ENCODE measurements at regions not wholly inside any gene's neighbourhood (a gene's known extent, or its start where the extent isn't known, plus 50 kb on each side); places are given as distances from the start of the nearest gene placed in this dataset.
"Not testable (repeated sequence)": the region's sequence is repeated elsewhere in the genome, so short reads cannot be mapped to it uniquely, and the experiment has no call there.

- no peak for DNase-seq
Measured at GRCh38 chr1:73842436-73842835, 355.5 kb downstream of the LRRIQ3 start.

- DNase-seq, result no peak
Measured at GRCh38 chr1:73839922-73840321, 358.1 kb downstream of the LRRIQ3 start.

DNA sequence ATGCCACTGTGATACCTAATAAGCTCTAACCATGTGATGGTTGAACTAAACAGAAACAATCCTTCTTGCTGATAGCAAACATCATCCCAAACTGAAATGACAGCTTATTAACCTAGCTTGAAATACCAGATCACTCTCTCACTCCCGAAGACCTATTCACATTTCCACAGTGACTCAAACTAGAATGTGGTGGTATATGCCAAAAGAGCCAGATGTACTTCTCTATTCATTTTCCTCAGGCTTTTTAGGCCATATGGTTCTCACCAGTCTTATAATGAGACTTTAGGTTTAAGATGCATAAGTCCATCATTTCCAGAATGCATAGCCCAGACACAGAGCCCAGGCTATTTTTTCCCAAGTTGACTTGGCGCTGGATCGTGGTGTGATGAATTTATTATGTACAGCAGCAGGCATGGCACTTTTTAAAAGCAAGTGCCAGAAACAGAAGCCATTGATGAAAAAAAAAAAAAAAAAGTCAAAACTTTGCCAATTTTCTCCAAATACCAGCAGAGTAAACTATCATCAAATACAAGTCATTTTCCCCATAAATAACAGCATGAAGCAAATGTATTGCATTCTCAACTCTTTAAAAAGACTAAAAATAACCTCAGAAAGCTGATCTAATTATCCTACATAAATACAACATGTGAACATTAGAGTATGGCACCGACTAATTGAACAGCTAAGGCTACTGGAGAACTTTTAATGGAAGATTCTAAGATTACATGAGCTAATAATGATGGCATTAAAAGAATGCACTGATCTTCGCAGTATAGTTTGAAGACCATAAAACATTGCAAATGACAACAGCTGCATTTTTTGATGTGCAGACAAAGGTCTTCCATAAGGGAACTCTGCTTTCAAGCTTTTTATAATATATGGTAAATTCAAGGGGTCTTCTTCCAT lies 365.4 kb downstream of the LRRIQ3 start:
- no peak for DNase-seq

DNA sequence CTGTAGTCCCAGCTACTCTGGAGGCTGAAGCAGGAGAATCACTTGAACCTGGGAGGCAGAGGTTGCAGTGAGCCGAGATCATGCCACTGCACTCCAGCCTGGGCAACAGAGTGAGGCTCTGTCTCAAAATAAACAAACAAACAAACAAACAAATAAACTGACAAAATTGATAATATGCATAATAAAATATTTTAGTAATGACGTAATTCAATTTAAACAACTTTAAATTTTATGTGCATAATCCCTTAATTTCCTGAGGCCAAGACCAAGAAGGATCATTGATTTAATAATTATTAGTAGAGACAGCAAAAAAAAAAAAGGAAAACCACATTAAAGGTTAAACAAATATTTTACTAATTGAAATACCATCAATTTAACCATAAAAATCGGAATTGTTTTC lies 370.7 kb downstream of the LRRIQ3 start:
- DNase-seq, result not testable (repeated sequence)

DNA sequence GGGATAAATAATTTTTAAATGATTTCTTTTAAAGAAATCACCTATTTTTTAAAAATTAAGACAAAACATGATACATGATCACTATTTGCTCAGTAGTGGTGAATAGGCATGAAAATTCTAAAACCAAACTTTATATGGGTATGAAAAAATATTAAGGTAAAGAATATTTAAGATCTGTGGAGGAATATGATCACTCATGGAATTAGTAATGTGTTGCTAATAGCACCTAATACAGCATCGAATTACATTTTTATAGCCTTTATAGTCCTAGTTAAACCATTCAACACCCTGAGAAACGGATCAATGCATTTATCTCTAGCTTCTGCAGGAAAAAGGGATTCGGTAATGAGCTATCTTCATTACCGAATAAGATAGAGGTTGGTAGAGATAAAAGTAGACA lies 373.9 kb downstream of the LRRIQ3 start:
- no peak for DNase-seq

DNA sequence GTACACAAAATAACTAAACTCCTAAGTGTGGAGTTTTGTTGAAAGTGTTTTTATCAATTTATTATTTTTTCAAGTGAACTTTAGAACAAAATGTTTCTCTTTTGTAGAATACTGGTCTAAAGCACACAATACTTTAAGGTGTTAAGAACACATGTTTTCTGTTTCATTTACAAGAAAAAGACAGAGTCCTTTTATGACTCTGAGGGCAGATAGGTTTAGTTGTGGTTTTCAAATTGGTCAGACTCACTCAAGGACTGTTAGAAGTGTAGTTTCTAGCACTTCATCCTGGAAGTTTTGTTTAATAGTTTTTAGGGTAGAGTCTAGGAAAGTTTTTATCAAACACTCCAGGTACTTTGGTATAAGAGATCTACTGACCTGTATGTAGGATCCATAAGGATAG lies 376.5 kb downstream of the LRRIQ3 start:
- DNase-seq, result no peak

GRCh38 chr1:73820843-73821242 lies 377.1 kb downstream of the LRRIQ3 start:
- DNase-seq, result no peak

DNA sequence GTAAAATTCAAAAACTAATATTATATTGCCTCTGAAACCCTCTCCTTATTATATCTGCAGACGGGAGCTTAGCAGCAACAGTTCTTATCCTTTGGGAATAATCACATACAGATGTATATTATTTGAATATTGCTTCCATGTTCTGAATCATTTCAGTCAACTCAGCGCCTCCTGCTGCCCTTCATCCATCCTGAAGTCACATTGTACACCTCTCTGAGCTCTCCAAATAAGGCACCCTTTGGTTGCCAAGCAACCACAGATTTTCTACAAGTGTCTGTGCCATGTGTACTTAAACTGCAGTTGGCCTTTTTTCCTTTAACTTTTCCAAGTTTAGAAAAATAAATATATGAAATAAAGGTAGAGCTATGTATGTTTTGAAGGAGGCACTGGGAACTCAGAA lies 384.3 kb downstream of the LRRIQ3 start:
- DNase-seq, result no peak

DNA sequence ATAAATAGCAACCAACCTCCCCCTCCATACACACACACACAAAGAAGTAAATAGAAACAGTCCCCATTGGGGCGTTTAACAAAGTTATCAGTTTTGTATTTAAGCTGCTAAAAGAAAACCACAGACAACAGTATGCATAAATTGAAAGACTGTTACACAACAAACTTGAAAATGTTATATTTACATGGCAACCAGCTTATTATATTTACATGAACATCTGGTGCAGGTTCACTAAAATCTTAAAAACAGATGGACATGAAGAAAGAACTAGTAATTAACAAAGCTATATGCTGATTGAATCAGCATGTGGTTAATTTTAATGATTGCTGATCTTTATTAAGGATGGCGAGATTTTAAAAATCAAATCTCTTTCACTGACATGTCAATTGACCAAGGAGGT lies 384.7 kb downstream of the LRRIQ3 start:
- DNase-seq, result no peak

GRCh38 chr1:73811798-73812197 lies 386.2 kb downstream of the LRRIQ3 start:
- DNase-seq, result no peak

GRCh38 chr1:73804935-73805334 lies 393.0 kb downstream of the LRRIQ3 start:
- no peak for DNase-seq

DNA sequence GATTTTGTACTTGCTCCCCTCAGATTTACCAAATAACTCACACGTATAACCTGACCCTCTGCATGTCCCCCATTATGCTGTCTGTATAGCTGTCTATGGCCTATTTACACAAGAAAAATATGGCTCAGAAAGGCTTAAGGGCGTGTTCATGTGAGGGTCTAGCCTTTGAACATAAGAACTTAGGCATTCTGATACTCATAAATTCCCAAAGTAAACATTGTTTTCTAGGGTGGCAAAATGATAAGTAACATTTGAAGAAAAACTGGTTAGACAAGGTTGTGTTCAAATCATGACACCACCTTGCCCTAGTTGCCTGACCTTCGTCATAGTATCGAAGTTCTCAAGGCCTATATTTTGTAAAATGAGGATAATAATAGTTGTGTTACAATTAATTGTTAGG lies 394.6 kb downstream of the LRRIQ3 start:
- DNase-seq, result no peak

- no peak for DNase-seq
Measured at GRCh38 chr1:73801912-73802429, 396.0 kb downstream of the LRRIQ3 start.

DNA sequence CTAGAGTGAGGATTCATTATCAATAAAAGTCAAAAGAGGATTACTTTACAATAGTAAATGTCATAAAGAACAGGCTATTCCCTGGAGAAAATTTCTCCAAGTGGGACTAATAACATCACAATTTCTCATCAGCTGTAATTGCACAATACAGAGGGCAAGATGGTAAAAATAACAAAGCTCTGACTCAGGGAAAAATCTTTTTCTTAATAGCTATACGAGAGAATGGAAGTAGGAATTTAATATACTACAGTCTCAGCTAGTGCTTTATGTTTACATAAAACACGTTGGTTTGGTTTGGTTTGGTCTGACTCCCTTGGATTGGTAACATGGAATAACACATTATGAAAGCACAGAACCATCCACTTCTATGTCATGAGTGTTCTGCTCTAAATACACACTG lies 397.6 kb downstream of the LRRIQ3 start:
- DNase-seq, result no peak

GRCh38 chr1:73789965-73790364 lies 408.0 kb downstream of the LRRIQ3 start:
- DNase-seq, result no peak

GRCh38 chr1:73784026-73784425 lies 413.9 kb downstream of the LRRIQ3 start:
- no peak for DNase-seq

- no peak for DNase-seq
Measured at GRCh38 chr1:73783352-73783751, 414.6 kb downstream of the LRRIQ3 start.

DNA sequence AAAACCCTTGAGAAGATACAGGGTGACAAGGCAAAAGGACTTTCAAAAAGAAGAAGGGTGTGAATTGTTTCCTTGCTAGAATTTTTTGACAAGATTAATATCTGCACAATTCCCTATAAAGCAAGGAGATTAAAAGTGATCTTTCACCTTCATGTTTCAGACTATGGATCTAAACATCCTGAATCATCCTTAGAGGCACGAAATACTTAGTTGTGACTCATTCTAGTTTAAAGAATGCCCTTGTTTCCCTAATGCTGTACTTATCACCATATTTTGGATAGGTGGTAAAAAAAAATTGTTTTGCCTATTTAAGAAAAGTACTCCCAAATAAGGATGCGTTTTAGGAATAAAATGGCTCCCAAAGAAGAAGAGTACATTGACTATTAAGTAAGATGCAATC lies 415.1 kb downstream of the LRRIQ3 start:
- DNase-seq, result no peak

DNA sequence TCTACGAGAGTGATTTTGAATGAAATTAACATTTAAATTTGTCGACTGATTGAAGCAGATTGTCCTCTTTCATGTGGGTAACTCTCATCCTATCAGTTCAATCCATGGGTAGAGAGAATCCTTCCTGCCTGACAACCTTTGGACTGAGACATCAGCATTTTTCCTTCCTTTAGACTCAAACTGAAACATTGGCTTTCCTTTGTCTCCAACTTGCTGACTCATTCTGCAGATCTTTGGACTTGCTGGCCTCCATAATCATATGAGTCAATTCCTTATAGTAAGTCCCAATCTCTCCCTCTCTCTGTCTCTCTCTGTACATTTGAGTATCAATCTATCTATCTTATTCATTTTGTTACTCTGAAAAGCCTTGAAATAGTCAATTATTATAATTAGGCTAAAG lies 416.7 kb downstream of the LRRIQ3 start:
- DNase-seq, result no peak

DNA sequence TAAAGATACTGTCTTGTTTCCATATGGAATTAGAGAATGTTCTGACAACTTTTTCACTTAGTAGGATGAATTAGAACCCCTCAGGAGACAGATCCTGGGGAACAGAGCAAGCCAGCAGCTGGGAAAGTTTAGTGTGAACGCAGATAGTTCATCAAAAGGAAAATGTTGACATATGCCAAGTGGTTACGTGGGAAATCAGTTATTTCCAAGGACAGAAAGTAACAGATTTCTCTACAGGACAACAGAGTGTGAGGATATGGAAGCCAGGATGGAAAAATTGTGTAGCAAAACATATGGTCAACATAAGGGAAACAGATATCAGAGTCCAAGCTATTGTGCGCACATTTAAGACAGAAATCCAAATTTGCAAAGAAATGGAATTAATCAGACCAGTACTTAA lies 419.5 kb downstream of the LRRIQ3 start:
- DNase-seq, result no peak

DNA sequence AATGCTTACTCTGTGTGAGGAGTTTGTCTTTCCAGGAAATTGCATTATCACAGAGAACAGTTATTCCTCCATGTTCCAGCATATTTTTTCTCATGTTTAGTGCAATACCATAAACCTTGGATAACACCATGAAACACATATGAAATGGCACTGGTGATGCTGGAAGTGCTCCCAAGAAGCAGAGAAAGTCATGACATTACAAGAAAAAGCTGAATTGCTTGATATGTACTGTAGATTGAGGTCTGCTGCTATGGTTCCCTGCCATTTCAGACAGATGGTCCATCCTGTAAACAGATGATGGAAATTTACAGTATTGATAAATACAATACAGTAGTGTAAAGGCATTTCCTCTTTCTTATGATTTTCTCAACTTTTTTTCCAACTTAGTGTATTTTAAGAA lies 422.1 kb downstream of the LRRIQ3 start:
- no peak for DNase-seq

DNA sequence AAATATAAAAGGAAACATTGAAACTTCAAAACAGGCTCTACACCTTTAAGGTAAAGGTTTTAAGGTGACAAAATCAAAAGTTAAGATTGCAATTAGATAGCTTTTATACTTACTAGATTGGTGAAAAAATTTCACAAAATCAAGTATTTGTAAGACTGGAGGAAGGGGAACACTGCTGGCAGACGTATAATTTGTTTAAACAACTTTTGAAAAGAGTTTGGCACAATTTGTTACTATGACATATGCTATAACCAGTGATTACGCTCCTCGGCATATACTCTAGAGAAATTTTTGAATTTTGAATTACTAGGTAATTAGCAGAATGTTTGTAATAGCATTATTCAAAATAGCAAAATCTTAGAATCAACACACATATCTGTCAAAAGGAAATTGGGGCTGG lies 425.0 kb downstream of the LRRIQ3 start:
- no peak for DNase-seq

DNA sequence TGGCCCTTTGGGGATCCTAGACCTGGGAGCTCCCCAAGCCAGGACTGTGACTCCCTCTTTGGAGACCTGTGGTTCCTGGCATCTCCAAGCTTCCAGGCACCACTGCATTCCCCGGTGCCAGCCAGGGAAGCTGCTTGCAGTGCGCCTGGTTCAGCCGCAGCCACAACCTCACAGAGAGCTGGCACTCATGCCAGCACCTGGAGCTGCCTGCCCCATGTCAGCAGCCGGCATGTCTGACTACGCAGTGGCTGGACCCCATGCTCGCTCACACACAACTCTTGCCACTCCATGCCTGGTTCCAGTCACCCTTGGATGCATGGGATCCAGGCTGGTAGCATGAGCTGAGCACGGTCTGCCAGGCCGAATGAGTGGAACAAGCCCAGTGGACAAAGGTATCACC lies 426.6 kb downstream of the LRRIQ3 start:
- DNase-seq, result no peak

DNA sequence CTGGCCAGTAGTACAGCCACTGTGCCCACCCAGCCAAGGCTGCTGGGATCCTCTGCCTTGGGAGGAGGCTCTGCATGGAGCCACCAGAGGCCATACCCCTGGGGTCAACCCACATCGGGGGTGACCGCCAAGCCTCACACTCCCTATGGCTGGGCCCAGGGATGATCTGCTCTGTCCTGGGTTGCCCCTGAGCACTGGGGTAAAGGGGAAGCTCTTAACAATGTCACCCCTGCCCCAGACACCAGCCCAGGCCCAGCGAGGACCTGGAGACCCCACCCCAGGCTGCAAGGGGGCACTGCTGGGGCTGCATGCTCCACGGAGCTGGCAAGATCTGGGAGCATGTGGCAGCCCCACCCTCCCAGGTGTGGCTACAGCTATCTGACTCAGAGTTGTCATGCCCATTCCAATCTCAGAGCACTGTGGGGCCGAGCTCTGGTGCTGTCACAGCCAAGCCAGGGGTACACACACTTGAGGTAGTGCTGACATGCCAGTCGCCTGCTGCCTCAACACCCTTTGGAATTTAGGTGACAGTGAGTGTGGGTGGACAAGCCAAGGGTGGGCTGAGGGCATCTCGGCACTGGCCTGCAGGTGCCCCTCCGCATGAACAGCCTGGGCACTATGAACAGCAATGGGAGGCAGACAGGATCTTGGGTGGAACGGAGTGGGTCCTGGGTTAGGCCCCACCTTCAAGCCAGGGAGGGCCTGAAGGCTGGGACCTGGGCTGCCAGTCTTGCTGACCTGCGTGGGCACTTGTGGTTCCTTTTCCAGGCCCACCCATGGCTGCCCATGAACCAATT lies 427.7 kb downstream of the LRRIQ3 start:
- no peak for DNase-seq

Measured in GDM1 (cell line).